HG02981 (cell line): ENCODE measurements at regions not wholly inside any gene's neighbourhood (a gene's known extent, or its start where the extent isn't known, plus 50 kb on each side); places are given as distances from the start of the nearest gene placed in this dataset.

Experiments
- ATAC-seq: cut with Tn5 transposase; IDR thresholded peaks from one replicate; pipeline ENCODE4 v1.9.1; 2021; ENCODE audit warnings: mild to moderate bottlenecking, moderate library complexity; ENCODE audit not compliant: unreplicated experiment

- ATAC-seq, result no peak
Observed at GRCh38 chr6:165729307-165729936, 66.4 kb upstream of the PDE10A start.

DNA sequence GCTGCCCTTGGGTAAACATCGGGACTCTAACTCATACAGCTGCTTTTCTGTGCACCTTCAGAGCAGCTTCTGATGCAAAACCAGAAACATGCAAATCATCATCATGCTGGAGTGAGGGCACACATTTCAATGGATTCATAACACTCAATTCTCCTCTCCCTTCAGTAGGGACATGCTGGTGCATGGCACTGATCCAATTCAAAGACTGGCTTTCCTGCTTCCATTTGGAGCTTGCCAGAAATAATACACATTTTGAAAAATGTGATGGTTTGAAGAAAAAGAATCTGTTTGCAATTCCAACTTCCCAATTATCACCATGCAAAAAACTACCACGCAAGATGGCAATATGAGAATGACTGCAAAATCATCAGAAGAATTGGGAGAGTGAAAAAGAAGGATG, 65.2 kb upstream of the PDE10A start:
- ATAC-seq, result no peak

DNA sequence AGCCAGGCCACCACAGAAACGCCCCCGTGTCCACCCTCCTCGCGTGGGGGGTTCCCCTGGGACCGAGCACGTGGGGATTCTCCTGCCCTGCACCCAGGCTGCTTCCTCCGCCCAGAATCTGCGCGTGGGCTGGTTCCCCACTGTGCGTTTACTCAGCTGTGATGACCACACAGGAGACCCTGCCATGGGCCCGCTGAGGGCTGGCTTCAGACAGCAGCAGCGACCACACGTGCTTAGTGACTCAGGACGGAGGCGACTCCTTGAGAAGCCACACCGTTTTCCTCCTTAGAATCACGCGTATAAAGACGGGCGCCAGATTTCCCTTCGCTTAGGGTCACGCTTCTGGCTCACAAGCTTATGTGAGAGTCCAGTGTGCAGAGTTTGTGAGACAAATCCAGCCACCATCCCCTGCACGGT, 63.9 kb upstream of the PDE10A start:
- ATAC-seq, result no peak

GRCh38 chr6:165726290-165726875, 63.3 kb upstream of the PDE10A start:
- ATAC-seq, result no peak

DNA sequence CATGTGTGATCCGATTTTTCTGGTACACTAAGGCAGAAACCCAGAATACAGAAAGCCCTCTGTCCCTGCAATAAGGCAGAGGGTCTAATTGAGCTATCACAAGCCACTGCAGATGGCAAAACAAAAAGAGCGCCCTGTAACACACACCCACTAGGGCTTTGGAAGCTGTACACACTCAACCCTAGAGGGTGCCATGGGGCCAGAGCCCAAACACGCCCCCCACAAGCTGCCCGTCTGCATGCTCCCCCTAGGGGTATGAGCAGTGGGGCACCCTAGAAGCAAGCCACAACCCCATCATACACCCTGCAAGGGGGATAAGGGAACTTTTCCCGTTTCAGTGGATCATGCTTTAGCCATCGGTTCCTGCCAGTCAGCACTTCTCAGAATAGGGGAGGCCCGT, 62.2 kb upstream of the PDE10A start:
- ATAC-seq, result no peak

DNA sequence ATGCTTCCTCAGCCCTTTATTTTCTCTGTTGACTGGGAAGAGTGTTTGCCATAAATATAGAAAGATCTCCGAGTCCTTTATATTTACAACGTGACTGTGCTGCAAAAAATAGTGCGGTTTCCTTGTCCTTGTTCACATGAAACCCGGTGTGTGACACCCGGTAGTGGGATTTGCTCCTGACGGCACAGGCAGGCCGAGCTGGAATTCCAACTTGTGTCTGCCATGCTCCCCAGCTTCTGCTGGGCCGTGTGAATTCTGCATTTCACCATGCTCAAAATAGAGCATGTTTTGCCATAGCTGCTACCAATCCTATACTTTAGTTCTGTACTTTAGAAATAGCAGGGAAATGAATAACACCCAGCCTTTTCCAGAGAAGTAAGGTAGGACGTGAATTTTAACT, 60.3 kb upstream of the PDE10A start:
- no peak for ATAC-seq

DNA sequence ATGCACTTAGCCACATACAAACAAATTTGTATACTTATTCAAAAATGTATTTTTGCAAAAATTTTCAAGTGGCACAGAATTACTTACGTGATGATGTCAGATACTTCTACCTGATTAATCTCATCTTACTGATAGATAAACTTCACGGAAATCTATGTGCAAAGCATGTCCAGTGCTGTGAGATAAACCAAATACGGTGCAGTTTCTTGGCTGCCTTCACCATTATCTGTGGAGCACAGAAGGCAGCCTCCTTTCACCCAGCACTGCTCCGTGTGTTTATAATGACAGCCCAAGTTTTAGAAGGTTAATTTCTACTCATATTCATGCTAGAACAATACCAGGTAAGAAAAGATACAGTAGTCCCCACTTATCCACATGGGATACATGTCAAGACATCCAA, 59.0 kb upstream of the PDE10A start:
- no peak for ATAC-seq

DNA sequence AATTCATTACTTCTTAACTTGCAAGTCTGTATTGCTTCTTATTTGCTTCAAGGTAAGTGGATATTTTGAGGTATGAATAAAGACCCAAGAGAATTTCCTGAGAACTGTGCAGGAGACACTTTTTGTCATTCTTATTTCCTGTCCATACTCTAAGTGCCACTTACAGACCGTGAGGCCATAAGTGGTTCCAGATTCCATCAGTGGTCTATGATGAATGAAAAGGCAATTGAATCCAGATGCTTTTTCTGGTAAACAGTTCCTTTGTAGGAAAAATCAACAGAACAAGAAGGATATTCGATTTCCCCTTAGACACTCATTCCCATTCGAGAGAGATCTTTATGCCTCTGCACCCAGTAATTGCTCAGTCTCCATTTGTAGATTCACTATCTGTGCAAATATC, 58.3 kb upstream of the PDE10A start:
- no peak for ATAC-seq

GRCh38 chr6:165718491-165718891, 55.5 kb upstream of the PDE10A start:
- no peak for ATAC-seq

GRCh38 chr6:165717732-165718465, 54.9 kb upstream of the PDE10A start:
- ATAC-seq, result no peak

GRCh38 chr6:165716886-165717285, 53.8 kb upstream of the PDE10A start:
- ATAC-seq, result no peak

- ATAC-seq, result no peak
Observed at GRCh38 chr6:165715428-165715827, 52.4 kb upstream of the PDE10A start.

DNA sequence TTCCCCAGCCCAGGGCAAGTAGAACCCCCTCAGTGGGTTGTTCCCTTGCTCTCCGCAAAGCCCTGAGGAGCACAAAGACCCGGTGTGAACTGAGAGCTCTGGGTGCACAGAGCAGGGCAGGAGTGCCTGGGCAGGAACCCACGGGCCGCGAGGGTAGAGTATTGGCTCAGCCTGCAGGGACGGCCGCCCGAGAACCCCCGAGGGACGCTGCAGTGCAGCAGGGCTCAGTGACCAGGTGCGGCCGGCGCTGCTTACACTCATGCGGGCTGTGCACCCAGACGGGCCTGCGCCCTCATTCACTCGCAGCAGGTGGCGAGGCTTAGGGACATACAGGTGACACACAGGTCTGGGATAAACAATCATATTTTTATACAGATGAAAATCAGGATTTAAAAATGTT, 51.9 kb upstream of the PDE10A start:
- no peak for ATAC-seq

DNA sequence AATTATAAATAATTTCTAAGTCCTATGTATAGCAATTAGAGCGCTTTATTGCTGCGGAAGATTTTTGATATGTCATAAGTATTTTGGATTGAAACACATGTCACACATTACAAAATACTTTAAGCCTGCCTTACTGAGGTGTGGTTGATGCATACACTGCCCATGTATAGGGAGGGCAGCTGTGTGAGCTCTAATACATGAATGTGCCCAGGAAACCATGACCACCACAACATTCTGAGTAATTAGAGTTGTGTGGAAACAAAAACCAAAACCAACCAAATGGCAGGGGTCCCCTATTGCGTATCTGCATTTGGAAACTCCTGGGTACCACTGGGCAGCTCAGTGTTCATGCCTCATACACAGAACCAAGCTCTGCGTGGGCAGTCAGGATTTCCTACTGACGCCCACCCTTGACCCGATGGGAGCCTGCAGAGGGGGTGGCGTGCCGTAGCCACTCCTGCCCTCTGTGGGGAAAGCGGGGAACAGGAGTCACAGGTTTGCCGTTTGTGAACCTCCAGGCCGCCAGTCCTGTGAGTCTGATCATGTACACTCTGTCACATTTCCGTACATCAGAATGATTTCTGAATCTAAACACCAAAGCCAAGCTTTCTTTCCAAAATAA, 50.9 kb upstream of the PDE10A start:
- no peak for ATAC-seq
